Gastrocnemius medialis (tissue), 4 donors: ENCODE measurements at regions not wholly inside any gene's neighbourhood (a gene's known extent, or its start where the extent isn't known, plus 50 kb on each side); places are given as distances from the start of the nearest gene placed in this dataset.

Source experiments
- ATAC-seq, 2 donors: fragments of 150-250 bp; one replicate each; pipeline ENCODE4 v1.9.1; 2016
- DNase-seq, 2 donors: peaks; one replicate each; pipeline ENCODE4 v3.0.0-alpha.2; 2019
- H3K27ac ChIP-seq, 4 donors: fragments of 200-600 bp; sonication (generic); 1 replicate in 1 of 4; 2 replicates in 3 of 4; pipeline ENCODE4 v1.5.1; 2016 to 2018; ENCODE audit warnings: mild to moderate bottlenecking in 2 of 4, moderate library complexity in 1 of 4
- H3K27me3 ChIP-seq, 3 donors: fragments of 200-600 bp; sonication (generic) in 2 of 3; 1 replicate in 1 of 3; 2 replicates in 2 of 3; pipeline versions ENCODE4 v1.5.1 to v1.6.0; 2016 to 2019; ENCODE audit warnings: mild to moderate bottlenecking in 1 of 3, moderate library complexity in 1 of 3
- H3K36me3 ChIP-seq, 2 donors: fragments of 200-600 bp; sonication (generic) in 1 of 2; one replicate each; pipeline ENCODE4 v1.5.1; 2017 to 2018
- H3K4me1 ChIP-seq, 2 donors: fragments of 200-600 bp; sonication (generic) in 1 of 2; one replicate each; pipeline ENCODE4 v1.5.1; 2016 to 2017; ENCODE audit warnings: mild to moderate bottlenecking in 2 of 2
- H3K4me3 ChIP-seq, 4 donors: fragments of 200-600 bp; sonication (generic) in 3 of 4; 1 replicate in 1 of 4; 2 replicates in 3 of 4; pipeline ENCODE4 v1.5.1; 2016 to 2019; ENCODE audit warnings: mild to moderate bottlenecking in 2 of 4
- H3K9me3 ChIP-seq, 3 donors: fragments of 200-600 bp; sonication (generic) in 2 of 3; 1 replicate in 1 of 3; 2 replicates in 2 of 3; pipeline ENCODE4 v1.5.1; 2016 to 2019
- POLR2A ChIP-seq, 2 donors: fragments of 450-650 bp; IDR thresholded peaks; one replicate each; pipeline ENCODE4 v1.6.1; 2017; ENCODE audit warnings: antibody characterized with exemption in 2 of 2, mild to moderate bottlenecking in 2 of 2, moderate library complexity in 2 of 2
- in situ Hi-C, 4 donors: fragments of 200-750 bp; cut with MboI; loops; one replicate each; pipeline versions ENCODE4 v1.15.0 to v1.8.0; 2017; ENCODE audit warnings: low sequenced_read_pairs in 4 of 4
- intact Hi-C: fragments of 100-400 bp; cut with DNase I; formaldehyde crosslinking; loops from one replicate; pipeline ENCODE4 v1.15.1; 2023; ENCODE audit warnings: low total_unique reads
- TF ChIP-seq, protein P1 (sequence below), 5 experiments: fragments of 450-650 bp in 3 of 5; fragments of 200-600 bp in 2 of 5; sonication (generic) in 2 of 5; IDR thresholded peaks in 4 of 5; conservative IDR thresholded peaks in 1 of 5; 1 replicate in 4 of 5; 2 replicates in 1 of 5; pipeline ENCODE4 v1.5.1; 2016 to 2019; ENCODE audit warnings: antibody characterized with exemption in 5 of 5, mild to moderate bottlenecking in 3 of 5, moderate library complexity in 3 of 5

GRCh38 chrX:21158678-21159077 is 215.5 kb upstream of the CNKSR2 start:
- Histone ChIP-seq H3K9me3 (no peaks in the 10 kb centered on the region), H3K4me1 (no peaks in the 10 kb centered on the region), H3K36me3 (no peaks in the 10 kb centered on the region), H3K27me3 (no peaks in the 10 kb centered on the region), H3K4me3 (no peak overlapping the region), H3K27ac (no peak overlapping the region)
- no peak for TF ChIP-seq POLR2A (IDR thresholded peaks at IDR 0.05)
- TF ChIP-seq, protein P1, sequence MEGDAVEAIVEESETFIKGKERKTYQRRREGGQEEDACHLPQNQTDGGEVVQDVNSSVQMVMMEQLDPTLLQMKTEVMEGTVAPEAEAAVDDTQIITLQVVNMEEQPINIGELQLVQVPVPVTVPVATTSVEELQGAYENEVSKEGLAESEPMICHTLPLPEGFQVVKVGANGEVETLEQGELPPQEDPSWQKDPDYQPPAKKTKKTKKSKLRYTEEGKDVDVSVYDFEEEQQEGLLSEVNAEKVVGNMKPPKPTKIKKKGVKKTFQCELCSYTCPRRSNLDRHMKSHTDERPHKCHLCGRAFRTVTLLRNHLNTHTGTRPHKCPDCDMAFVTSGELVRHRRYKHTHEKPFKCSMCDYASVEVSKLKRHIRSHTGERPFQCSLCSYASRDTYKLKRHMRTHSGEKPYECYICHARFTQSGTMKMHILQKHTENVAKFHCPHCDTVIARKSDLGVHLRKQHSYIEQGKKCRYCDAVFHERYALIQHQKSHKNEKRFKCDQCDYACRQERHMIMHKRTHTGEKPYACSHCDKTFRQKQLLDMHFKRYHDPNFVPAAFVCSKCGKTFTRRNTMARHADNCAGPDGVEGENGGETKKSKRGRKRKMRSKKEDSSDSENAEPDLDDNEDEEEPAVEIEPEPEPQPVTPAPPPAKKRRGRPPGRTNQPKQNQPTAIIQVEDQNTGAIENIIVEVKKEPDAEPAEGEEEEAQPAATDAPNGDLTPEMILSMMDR (IDR thresholded peaks at IDR 0.05 in 4 of 5, conservative IDR thresholded peaks at IDR 0.05 in 1 of 5) = no peak
- ATAC-seq = no peak
- in situ Hi-C loops (no loop called here), intact Hi-C loops (no loop called here)
- no peak for DNase-seq

DNA sequence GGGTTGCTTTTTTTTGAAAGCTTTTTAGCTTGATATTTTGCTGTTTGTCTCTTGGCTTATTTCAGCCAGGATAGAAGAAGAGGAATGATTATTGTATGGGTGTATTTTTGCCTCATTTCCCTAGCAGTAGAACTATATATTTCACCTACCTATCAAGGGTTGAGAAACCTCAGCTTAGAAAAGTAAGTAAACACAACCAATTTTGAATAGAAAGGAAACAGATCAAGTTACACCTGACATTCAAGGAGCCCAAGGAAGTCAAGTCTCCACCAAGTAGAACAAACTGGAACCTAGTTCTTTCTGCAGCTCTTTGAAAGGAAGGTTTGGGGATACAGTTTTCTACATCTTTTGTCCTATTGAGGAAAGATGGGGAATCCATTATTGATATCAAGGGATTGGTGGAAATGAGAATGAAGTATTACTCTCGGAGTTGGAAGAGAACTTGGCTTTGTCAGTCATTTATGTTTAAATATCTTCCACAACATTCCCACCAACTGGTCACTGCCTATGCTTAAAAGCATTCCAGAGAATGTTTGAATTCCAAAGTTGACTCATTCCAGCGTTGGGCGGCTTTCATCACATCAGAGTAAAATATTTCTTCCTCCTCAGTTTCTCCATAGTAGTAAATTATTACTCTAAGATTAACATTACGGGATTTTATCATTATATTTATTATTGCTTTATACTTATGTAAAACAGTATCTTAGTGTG is 207.8 kb upstream of the CNKSR2 start:
- Histone ChIP-seq H3K4me3 (no peak overlapping the region), H3K4me1 (no peaks in the 10 kb centered on the region), H3K9me3 (no peaks in the 10 kb centered on the region), H3K36me3 (no peaks in the 10 kb centered on the region), H3K27ac (no peak overlapping the region), H3K27me3 (no peaks in the 10 kb centered on the region)
- intact Hi-C loops (no loop called here), in situ Hi-C loops (no loop called here)
- DNase-seq (no peak), ATAC-seq (no peak)
- TF ChIP-seq, protein P1 (IDR thresholded peaks at IDR 0.05 in 4 of 5, conservative IDR thresholded peaks at IDR 0.05 in 1 of 5) = no peak
- TF ChIP-seq POLR2A (IDR thresholded peaks at IDR 0.05) = no peak

DNA sequence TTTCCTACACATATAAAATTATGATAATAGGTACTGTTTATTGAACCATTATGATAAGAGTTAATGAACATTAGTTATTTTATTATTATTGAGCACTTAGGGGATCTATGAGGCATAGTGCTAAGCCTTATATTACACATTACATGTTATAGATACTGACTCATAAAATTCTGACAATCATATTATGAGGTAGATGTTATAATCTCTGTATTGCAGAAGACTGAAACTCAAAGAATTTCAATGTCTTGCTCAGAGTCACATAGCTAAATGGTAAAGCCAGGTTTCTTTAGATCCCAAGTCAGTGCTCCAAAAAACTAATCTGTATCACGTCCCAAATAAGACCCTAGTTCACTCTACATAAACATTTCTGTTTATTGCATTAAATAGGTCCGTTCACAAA is 207.2 kb upstream of the CNKSR2 start:
- intact Hi-C loops (no loop called here), in situ Hi-C loops (no loop called here)
- H3K27ac ChIP-seq = no peak overlapping the region
- no peaks in the 10 kb centered on the region for H3K27me3 ChIP-seq
- no peaks in the 10 kb centered on the region for H3K9me3 ChIP-seq
- TF ChIP-seq, protein P1 (IDR thresholded peaks at IDR 0.05 in 4 of 5, conservative IDR thresholded peaks at IDR 0.05 in 1 of 5) = no peak
- no peak for TF ChIP-seq POLR2A (IDR thresholded peaks at IDR 0.05)
- H3K36me3 ChIP-seq = no peaks in the 10 kb centered on the region
- no peak for ATAC-seq
- H3K4me1 ChIP-seq = no peaks in the 10 kb centered on the region
- DNase-seq = no peak
- no peak overlapping the region for H3K4me3 ChIP-seq

DNA sequence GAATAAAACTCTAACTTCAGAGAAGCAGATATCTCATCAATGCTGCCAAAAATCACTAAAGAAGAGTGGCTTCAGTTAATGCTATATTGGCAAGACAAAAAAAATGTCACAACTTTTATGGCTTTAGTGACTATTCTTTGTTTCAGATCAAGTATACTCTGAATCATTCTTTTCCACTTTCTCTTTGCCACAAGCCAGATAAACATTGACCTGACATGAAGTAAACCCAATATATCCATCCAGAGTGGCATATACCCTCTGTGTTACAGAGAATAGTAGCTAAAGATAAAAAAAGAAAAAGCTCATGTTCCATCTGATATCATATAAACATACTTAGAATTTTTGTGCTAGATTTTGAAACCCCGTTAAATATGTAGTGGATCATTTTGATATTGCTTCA is 206.7 kb upstream of the CNKSR2 start:
- Histone ChIP-seq H3K27me3 (no peaks in the 10 kb centered on the region), H3K27ac (no peak overlapping the region), H3K36me3 (no peaks in the 10 kb centered on the region), H3K4me1 (no peaks in the 10 kb centered on the region), H3K9me3 (no peaks in the 10 kb centered on the region), H3K4me3 (no peak overlapping the region)
- DNase-seq = no peak
- no peak for TF ChIP-seq POLR2A (IDR thresholded peaks at IDR 0.05)
- TF ChIP-seq, protein P1 (IDR thresholded peaks at IDR 0.05 in 4 of 5, conservative IDR thresholded peaks at IDR 0.05 in 1 of 5) = no peak
- no peak for ATAC-seq
- intact Hi-C loops = no loop called here
- in situ Hi-C loops = no loop called here
